CD4-positive, alpha-beta T cell (primary cell): ENCODE measurements at regions not wholly inside any gene's neighbourhood (a gene's known extent, or its start where the extent isn't known, plus 50 kb on each side); places are given as distances from the start of the nearest gene placed in this dataset.

ENCODE experiments used
- ATAC-seq: fragments of 200-7000 bp; cut with Tn5 transposase; one replicate; pipeline ENCODE4 v1.10.0; 2022; ENCODE audit warnings: mild to moderate bottlenecking; ENCODE audit not compliant: poor library complexity
- CTCF ChIA-PET: fragments of 350-600 bp; sonication (Branson Sonifier 250); formaldehyde crosslinking; loops from one replicate; lab custom pipeline; 2021; ENCODE audit warnings: antibody characterized with exemption, inconsistent platforms; lab: Charles Lee
- POLR2A ChIA-PET: fragments of 350-600 bp; sonication (Branson Sonifier 250); formaldehyde crosslinking; loops from one replicate; lab custom pipeline; 2021; ENCODE audit warnings: antibody characterized with exemption, inconsistent platforms; lab: Charles Lee
- DNase-seq, 14 experiments: peaks; one replicate each; pipeline ENCODE4 v3.0.0-alpha.2; 2013 to 2020; ENCODE audit warnings: mixed read lengths in 2 of 14
- H3K27ac ChIP-seq, 2 donors: one replicate each; pipeline versions ENCODE4 v1.5.1 to v1.7.0; 2013; ENCODE audit warnings: low read length in 2 of 2, low read depth in 1 of 2, mild to moderate bottlenecking in 1 of 2
- H3K27me3 ChIP-seq, 2 experiments: 1 replicate in 1 of 2; 2 replicates in 1 of 2; pipeline versions ENCODE4 v1.6.1 to v1.7.0; 2013; ENCODE audit warnings: low read length in 2 of 2, control low read depth in 1 of 2, mild to moderate bottlenecking in 1 of 2, moderate library complexity in 1 of 2; ENCODE audit not compliant: insufficient read depth in 2 of 2, control insufficient read depth in 1 of 2
- H3K36me3 ChIP-seq: one replicate; pipeline ENCODE4 v1.6.1; 2013; ENCODE audit warnings: low read length, control low read depth; ENCODE audit not compliant: insufficient read depth
- H3K4me1 ChIP-seq: one replicate; pipeline ENCODE4 v1.6.1; 2013; ENCODE audit warnings: low read length, control low read depth; ENCODE audit not compliant: insufficient read depth
- H3K4me3 ChIP-seq: one replicate; pipeline ENCODE4 v1.5.1; 2013; ENCODE audit warnings: mild to moderate bottlenecking, low read length, moderate library complexity
- H3K9me3 ChIP-seq, 2 experiments: 1 replicate in 1 of 2; 2 replicates in 1 of 2; pipeline versions ENCODE4 v1.6.1 to v1.7.0; 2013; ENCODE audit warnings: low read length in 2 of 2, mild to moderate bottlenecking in 2 of 2, control low read depth in 1 of 2, moderate library complexity in 1 of 2; ENCODE audit not compliant: control insufficient read depth in 1 of 2, insufficient read depth in 1 of 2
- H3K27ac Mint-ChIP-seq: one replicate; pipeline ENCODE4 v1.8.0; 2020; ENCODE audit warnings: mixed read lengths
- H3K27me3 Mint-ChIP-seq: one replicate; pipeline ENCODE4 v1.8.0; 2021; ENCODE audit warnings: mixed read lengths
- H3K36me3 Mint-ChIP-seq: one replicate; pipeline ENCODE4 v1.8.0; 2021; ENCODE audit warnings: low read depth, mixed read lengths
- H3K4me1 Mint-ChIP-seq: one replicate; pipeline ENCODE4 v1.8.0; 2021; ENCODE audit warnings: low read depth, mixed read lengths
- H3K4me3 Mint-ChIP-seq: one replicate; pipeline ENCODE4 v1.8.0; 2020; ENCODE audit warnings: mild to moderate bottlenecking, mixed read lengths
- H3K9me3 Mint-ChIP-seq: one replicate; pipeline ENCODE4 v1.8.0; 2020; ENCODE audit warnings: mixed read lengths
- CTCF ChIP-seq: fragments of 200-600 bp; IDR thresholded peaks from one replicate; pipeline ENCODE4 v1.8.0; 2022; ENCODE audit warnings: antibody characterized with exemption, mild to moderate bottlenecking
- intact Hi-C, 2 experiments: fragments of 100-400 bp; cut with DNase I in 1 of 2; cut with micrococcal nuclease in 1 of 2; formaldehyde crosslinking; loops; one replicate each; pipeline versions ENCODE4 v1.15.1 to v1.9.0; 2023 to 2025; cut with DNase I, micrococcal nuclease

DNA sequence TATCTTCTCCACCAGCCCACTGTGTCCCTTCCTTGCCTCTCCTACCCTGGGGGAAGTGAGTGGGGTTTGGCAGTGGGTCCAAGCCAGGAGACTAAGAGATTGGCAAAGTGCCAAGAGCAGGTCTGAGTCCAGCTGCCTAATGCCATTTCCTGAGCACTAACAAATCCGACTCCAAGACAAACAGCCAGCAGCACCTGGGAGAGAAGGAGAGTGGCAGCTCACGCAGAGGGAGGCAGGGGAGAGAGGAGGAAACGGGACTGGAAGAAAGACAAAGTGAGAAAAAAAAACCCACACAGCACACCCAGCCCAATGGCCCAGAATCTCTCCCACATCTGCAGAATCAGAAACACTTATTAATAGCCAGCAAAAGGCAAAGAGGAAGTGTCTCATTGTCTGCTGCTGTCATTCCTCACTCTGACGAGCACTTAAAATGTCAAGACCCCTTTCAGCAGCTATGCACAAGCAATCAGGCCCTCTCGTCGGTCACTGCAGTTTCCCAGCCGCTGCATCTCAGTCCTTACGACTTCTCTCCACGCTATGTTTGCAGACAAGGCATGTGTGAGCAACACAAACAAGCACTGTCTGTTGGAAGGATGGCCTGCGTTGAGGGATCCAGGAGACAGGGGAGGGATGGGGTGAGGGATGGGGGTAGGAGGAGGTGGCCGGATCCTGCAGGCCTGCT is 558.4 kb upstream of the CADM1 start:
- no peak overlapping the region for H3K27ac ChIP-seq
- intact Hi-C loops = no loop called here
- ATAC-seq = no peak
- no peak for TF ChIP-seq CTCF
- Mint-ChIP-seq H3K9me3 (no peaks in the 10 kb centered on the region), H3K4me3 (no peak overlapping the region), H3K27me3 (peaks cover 21% of the 10 kb centered on the region), H3K27ac (no peak overlapping the region), H3K4me1 (no peaks in the 10 kb centered on the region), H3K36me3 (no peaks in the 10 kb centered on the region)
- no peak overlapping the region for H3K4me3 ChIP-seq
- no peaks in the 10 kb centered on the region for H3K4me1 ChIP-seq
- DNase-seq = peak in 1 of 14 experiments; percentile 1
- no peaks in the 10 kb centered on the region for H3K36me3 ChIP-seq
- ChIA-PET POLR2A (no interaction called here), CTCF (no interaction called here)
- peaks cover 0 to 10% of the 10 kb centered on the region in 2 experiments for H3K9me3 ChIP-seq
- H3K27me3 ChIP-seq = no peaks in the 10 kb centered on the region

- no peak for TF ChIP-seq CTCF
- H3K4me3 ChIP-seq = no peak overlapping the region
These were observed 557.9 kb upstream of the CADM1 start for GRCh38 chr11:116062129-116062489.

DNA sequence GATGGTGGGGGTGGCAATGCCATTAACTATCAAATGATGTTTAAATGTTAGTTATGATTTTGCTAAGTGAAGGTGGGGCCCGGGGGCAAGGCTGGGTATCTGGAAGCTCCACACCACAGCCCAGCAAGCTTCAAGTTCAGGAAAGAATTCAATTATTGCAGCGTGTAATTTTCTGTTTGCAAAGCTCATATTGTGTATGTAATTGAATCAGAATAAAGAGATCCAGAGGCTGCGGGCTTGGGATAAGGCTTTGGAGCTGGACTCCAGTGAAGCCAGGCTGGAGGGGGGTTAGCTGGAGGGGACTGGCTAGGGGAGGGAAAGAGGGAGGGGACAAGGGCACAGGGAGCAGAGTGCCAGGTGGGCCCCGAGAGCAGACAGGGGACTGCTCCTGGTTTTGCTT is 557.1 kb upstream of the CADM1 start:
- TF ChIP-seq CTCF = no peak
- Histone ChIP-seq H3K36me3 (no peaks in the 10 kb centered on the region), H3K4me3 (no peak overlapping the region), H3K4me1 (no peaks in the 10 kb centered on the region), H3K9me3 (peaks cover 0 to 10% of the 10 kb centered on the region in 2 experiments), H3K27me3 (no peaks in the 10 kb centered on the region), H3K27ac (no peak overlapping the region)
- H3K4me3 Mint-ChIP-seq = no peak overlapping the region
- ATAC-seq = no peak
- CTCF ChIA-PET = no interaction called here
- intact Hi-C loops = no loop called here
- peaks cover 21% of the 10 kb centered on the region for H3K27me3 Mint-ChIP-seq
- no peak for DNase-seq
- H3K36me3 Mint-ChIP-seq = no peaks in the 10 kb centered on the region
- no peaks in the 10 kb centered on the region for H3K4me1 Mint-ChIP-seq
- no peak overlapping the region for H3K27ac Mint-ChIP-seq
- H3K9me3 Mint-ChIP-seq = peaks cover 1% of the 10 kb centered on the region
- POLR2A ChIA-PET = no interaction called here

More at GRCh38 chr11:116062129-116062489, 557.9 kb upstream of the CADM1 start:
- Mint-ChIP-seq H3K27me3 (peaks cover 21% of the 10 kb centered on the region), H3K4me3 (no peak overlapping the region), H3K9me3 (no peaks in the 10 kb centered on the region), H3K27ac (no peak overlapping the region), H3K4me1 (no peaks in the 10 kb centered on the region), H3K36me3 (no peaks in the 10 kb centered on the region)
- POLR2A ChIA-PET = no interaction called here
- Histone ChIP-seq H3K4me1 (no peaks in the 10 kb centered on the region), H3K9me3 (peaks cover 0 to 10% of the 10 kb centered on the region in 2 experiments), H3K36me3 (no peaks in the 10 kb centered on the region), H3K27ac (no peak overlapping the region), H3K27me3 (no peaks in the 10 kb centered on the region)
- CTCF ChIA-PET = no interaction called here
- DNase-seq (no peak), ATAC-seq (no peak)
- intact Hi-C loops = no loop called here
